OCI-LY3 (cell line): ENCODE measurements at regions not wholly inside any gene's neighbourhood (a gene's known extent, or its start where the extent isn't known, plus 50 kb on each side); places are given as distances from the start of the nearest gene placed in this dataset.

ENCODE experiments used
- H2AFZ ChIP-seq: fragments of 200-600, 300-600 bp; shearing (Covaris generic); 2 replicates; pipeline ENCODE4 v1.6.0; 2014; ENCODE audit warnings: antibody characterized with exemption, low read depth, low read length
- H3K27ac ChIP-seq: fragments of 200-600, 300-600 bp; sonication (generic); 2 replicates; pipeline ENCODE4 v1.5.1; 2014; ENCODE audit warnings: mild to moderate bottlenecking, low read length, moderate library complexity, mixed read lengths
- H3K27me3 ChIP-seq: fragments of 200-600, 300-600 bp; sonication (generic); 2 replicates; pipeline ENCODE4 v1.6.1; 2014; ENCODE audit warnings: low read depth, low read length, mixed read lengths
- H3K36me3 ChIP-seq: fragments of 200-600, 300-600 bp; sonication (generic); replicated peaks from 2 replicates; pipeline ENCODE3; 2014; ENCODE audit warnings: low read depth, low read length, mixed read lengths
- H3K4me1 ChIP-seq: fragments of 300-600, 200-600 bp; sonication (generic); 2 replicates; pipeline ENCODE4 v1.6.1; 2014; ENCODE audit warnings: low read length, mixed read lengths
- H3K4me2 ChIP-seq: fragments of 200-600, 300-600 bp; sonication (generic); 2 replicates; pipeline ENCODE4 v1.6.1; 2014; ENCODE audit warnings: low read length, mixed read lengths
- H3K4me3 ChIP-seq: fragments of 300-600, 200-600 bp; sonication (generic); 2 replicates; pipeline ENCODE4 v1.5.1; 2014; ENCODE audit warnings: antibody characterized with exemption, mild to moderate bottlenecking, low read length, moderate library complexity
- H3K79me2 ChIP-seq: fragments of 300-600, 200-600 bp; shearing (Covaris generic); 2 replicates; pipeline ENCODE4 v1.6.1; 2014; ENCODE audit warnings: mild to moderate bottlenecking, low read length, mixed read lengths
- H3K9ac ChIP-seq: fragments of 300-600, 200-600 bp; shearing (Covaris generic); 2 replicates; pipeline ENCODE4 v1.6.0; 2014; ENCODE audit warnings: mild to moderate bottlenecking, low read length, moderate library complexity
- H3K9me3 ChIP-seq: fragments of 200-600, 300-600 bp; shearing (Covaris generic); 2 replicates; pipeline ENCODE4 v1.6.1; 2014; ENCODE audit warnings: low read length, mixed read lengths; ENCODE audit not compliant: insufficient read depth
- H4K20me1 ChIP-seq: fragments of 200-600, 300-600 bp; sonication (generic); 2 replicates; pipeline ENCODE4 v1.6.1; 2016; ENCODE audit warnings: low read length, mixed read lengths; ENCODE audit not compliant: insufficient read depth
- EZH2phosphoT487 ChIP-seq: fragments of 200-600 bp; shearing (Covaris generic); IDR thresholded peaks from 2 replicates; pipeline ENCODE4 v1.6.1; 2018; ENCODE audit warnings: antibody characterized with exemption, mixed run types, low read depth
- TF ChIP-seq, protein P1 (sequence below): fragments of 200-600, 300-600 bp; sonication (generic); IDR thresholded peaks from 2 replicates; pipeline ENCODE4 v1.5.1; 2014; ENCODE audit warnings: antibody characterized with exemption, low read length, low read depth

GRCh38 chr2:18065249-18065648 is 186.8 kb downstream of the KCNS3 start:
- Histone ChIP-seq H3K79me2 (no peaks in the 10 kb centered on the region), H3K9ac (no peak overlapping the region), H3K4me1 (no peaks in the 10 kb centered on the region), H3K36me3 (no peaks in the 10 kb centered on the region), H3K4me3 (no peak overlapping the region), H3K27me3 (peaks cover 34% of the 10 kb centered on the region), H3K4me2 (no peak overlapping the region), H4K20me1 (no peaks in the 10 kb centered on the region), H3K27ac (no peak overlapping the region), H2AFZ (no peak overlapping the region), H3K9me3 (no peaks in the 10 kb centered on the region)
- TF ChIP-seq EZH2phosphoT487 = no peak
- TF ChIP-seq, protein P1, sequence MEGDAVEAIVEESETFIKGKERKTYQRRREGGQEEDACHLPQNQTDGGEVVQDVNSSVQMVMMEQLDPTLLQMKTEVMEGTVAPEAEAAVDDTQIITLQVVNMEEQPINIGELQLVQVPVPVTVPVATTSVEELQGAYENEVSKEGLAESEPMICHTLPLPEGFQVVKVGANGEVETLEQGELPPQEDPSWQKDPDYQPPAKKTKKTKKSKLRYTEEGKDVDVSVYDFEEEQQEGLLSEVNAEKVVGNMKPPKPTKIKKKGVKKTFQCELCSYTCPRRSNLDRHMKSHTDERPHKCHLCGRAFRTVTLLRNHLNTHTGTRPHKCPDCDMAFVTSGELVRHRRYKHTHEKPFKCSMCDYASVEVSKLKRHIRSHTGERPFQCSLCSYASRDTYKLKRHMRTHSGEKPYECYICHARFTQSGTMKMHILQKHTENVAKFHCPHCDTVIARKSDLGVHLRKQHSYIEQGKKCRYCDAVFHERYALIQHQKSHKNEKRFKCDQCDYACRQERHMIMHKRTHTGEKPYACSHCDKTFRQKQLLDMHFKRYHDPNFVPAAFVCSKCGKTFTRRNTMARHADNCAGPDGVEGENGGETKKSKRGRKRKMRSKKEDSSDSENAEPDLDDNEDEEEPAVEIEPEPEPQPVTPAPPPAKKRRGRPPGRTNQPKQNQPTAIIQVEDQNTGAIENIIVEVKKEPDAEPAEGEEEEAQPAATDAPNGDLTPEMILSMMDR = no peak

DNA sequence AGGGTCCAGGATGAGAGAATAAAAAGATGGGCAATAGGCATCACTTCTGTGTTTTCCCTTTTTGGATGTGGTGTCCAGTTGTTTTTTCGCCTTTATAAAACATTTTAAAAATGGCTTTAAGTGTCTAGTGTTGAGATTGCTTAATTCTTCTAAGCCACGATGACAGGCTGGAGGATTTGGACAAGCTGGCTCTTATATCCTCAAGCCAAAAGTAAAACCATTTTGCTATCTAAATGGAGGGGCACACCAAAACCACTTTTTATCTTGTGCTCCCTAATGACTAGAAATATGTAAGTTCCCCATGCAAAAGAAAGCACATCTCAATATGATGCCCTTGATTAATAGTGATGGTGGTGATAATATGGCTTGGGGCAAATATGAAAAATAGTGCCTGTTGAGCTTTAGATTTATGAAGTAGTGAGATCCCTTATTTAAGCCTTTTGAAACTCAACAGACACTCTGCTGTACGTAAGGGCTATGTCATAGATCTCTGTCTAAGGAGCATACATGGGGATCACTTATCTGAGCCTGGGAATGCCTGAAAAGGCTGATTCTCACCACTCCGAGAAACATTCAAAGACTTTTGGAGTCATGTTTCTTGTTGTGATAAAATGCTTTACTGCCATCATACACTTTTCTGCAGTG is 185.5 kb downstream of the KCNS3 start:
- TF ChIP-seq EZH2phosphoT487 = no peak
- no peak overlapping the region for H3K4me2 ChIP-seq
- H2AFZ ChIP-seq = no peak overlapping the region
- no peaks in the 10 kb centered on the region for H3K4me1 ChIP-seq
- H4K20me1 ChIP-seq = no peaks in the 10 kb centered on the region
- no peak overlapping the region for H3K9ac ChIP-seq
- peaks cover 28% of the 10 kb centered on the region for H3K27me3 ChIP-seq
- no peak overlapping the region for H3K4me3 ChIP-seq
- H3K27ac ChIP-seq = no peak overlapping the region
- H3K79me2 ChIP-seq = no peaks in the 10 kb centered on the region
- H3K36me3 ChIP-seq = no peaks in the 10 kb centered on the region
- H3K9me3 ChIP-seq = no peaks in the 10 kb centered on the region

- Histone ChIP-seq H3K79me2 (no peaks in the 10 kb centered on the region), H3K4me2 (no peak overlapping the region), H3K4me3 (no peak overlapping the region), H3K27ac (no peak overlapping the region), H3K9me3 (no peaks in the 10 kb centered on the region), H3K4me1 (no peaks in the 10 kb centered on the region), H3K36me3 (no peaks in the 10 kb centered on the region), H3K27me3 (peaks cover 28% of the 10 kb centered on the region), H2AFZ (no peak overlapping the region), H4K20me1 (no peaks in the 10 kb centered on the region), H3K9ac (no peak overlapping the region)
- TF ChIP-seq, protein P1 = no peak
- TF ChIP-seq EZH2phosphoT487 = no peak
Observed at GRCh38 chr2:18062892-18063291, 184.4 kb downstream of the KCNS3 start.

- H3K79me2 ChIP-seq = no peaks in the 10 kb centered on the region
- H2AFZ ChIP-seq = no peak overlapping the region
- H3K36me3 ChIP-seq = no peaks in the 10 kb centered on the region
- TF ChIP-seq EZH2phosphoT487 = no peak
- TF ChIP-seq, protein P1 = no peak
- H3K27me3 ChIP-seq = peaks cover 28% of the 10 kb centered on the region
- H3K27ac ChIP-seq = no peak overlapping the region
- no peaks in the 10 kb centered on the region for H3K9me3 ChIP-seq
- no peak overlapping the region for H3K4me3 ChIP-seq
- no peaks in the 10 kb centered on the region for H3K4me1 ChIP-seq
- no peak overlapping the region for H3K4me2 ChIP-seq
- no peaks in the 10 kb centered on the region for H4K20me1 ChIP-seq
- H3K9ac ChIP-seq = no peak overlapping the region
Observed at GRCh38 chr2:18061717-18062116, 183.2 kb downstream of the KCNS3 start.
